Progenitor cell of endocrine pancreas (in vitro differentiated cells): ENCODE measurements at regions not wholly inside any gene's neighbourhood (a gene's known extent, or its start where the extent isn't known, plus 50 kb on each side); places are given as distances from the start of the nearest gene placed in this dataset.

Experiments
- DNase-seq: peaks from one replicate; pipeline ENCODE4 v3.0.0; 2021; ENCODE audit warnings: low spot score; ENCODE audit not compliant: unreplicated experiment
- H3K27ac Mint-ChIP-seq: 2 replicates; pipeline ENCODE4 v1.8.0; 2021; ENCODE audit warnings: mild to moderate bottlenecking, moderate library complexity, mixed read lengths
- H3K27me3 Mint-ChIP-seq: 2 replicates; pipeline ENCODE4 v1.8.0; 2021; ENCODE audit warnings: mixed read lengths
- H3K36me3 Mint-ChIP-seq: 2 replicates; pipeline ENCODE4 v1.8.0; 2022; ENCODE audit warnings: mixed read lengths; ENCODE audit not compliant: insufficient read depth
- H3K4me1 Mint-ChIP-seq: 2 replicates; pipeline ENCODE4 v1.8.0; 2021; ENCODE audit warnings: low read depth, mixed read lengths
- H3K4me3 Mint-ChIP-seq: 2 replicates; pipeline ENCODE4 v1.8.0; 2021; ENCODE audit warnings: low read depth, mild to moderate bottlenecking, moderate library complexity, mixed read lengths
- H3K9me3 Mint-ChIP-seq: 2 replicates; pipeline ENCODE4 v1.8.0; 2021; ENCODE audit warnings: low read depth, mixed read lengths
- TF ChIP-seq, protein P1 (sequence below): fragments of 200-600 bp; sonication (generic); IDR thresholded peaks from one replicate; pipeline ENCODE4 v1.5.0; 2021; ENCODE audit warnings: antibody characterized with exemption, mild to moderate bottlenecking; ENCODE audit not compliant: unreplicated experiment

DNA sequence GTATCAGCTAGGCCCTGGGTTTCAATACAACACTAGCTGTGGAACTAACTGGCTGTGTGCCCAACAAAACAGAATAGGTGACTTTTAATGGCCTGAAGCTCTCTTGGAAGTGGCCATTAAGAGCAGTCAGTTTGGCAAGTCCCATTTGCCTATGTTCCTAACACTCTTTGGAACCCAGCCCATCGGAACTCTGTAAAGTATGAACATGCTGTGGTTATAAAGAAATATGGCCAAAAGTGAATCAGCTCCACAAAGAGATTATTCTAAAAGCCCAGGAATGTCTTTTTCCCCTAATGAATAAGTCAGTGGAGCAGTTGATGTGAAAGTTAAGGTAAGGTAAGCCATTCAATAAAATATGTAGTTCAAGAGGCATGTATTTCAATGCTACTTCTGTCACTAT lies 223.7 kb upstream of the ADAMTS5 start:
- H3K36me3 Mint-ChIP-seq: no peaks in the 10 kb centered on the region
- DNase-seq: no peak
- H3K27me3 Mint-ChIP-seq: no peaks in the 10 kb centered on the region
- peaks cover 5% of the 10 kb centered on the region for H3K9me3 Mint-ChIP-seq
- H3K4me1 Mint-ChIP-seq: no peaks in the 10 kb centered on the region
- H3K4me3 Mint-ChIP-seq: no peak overlapping the region
- TF ChIP-seq, protein P1, sequence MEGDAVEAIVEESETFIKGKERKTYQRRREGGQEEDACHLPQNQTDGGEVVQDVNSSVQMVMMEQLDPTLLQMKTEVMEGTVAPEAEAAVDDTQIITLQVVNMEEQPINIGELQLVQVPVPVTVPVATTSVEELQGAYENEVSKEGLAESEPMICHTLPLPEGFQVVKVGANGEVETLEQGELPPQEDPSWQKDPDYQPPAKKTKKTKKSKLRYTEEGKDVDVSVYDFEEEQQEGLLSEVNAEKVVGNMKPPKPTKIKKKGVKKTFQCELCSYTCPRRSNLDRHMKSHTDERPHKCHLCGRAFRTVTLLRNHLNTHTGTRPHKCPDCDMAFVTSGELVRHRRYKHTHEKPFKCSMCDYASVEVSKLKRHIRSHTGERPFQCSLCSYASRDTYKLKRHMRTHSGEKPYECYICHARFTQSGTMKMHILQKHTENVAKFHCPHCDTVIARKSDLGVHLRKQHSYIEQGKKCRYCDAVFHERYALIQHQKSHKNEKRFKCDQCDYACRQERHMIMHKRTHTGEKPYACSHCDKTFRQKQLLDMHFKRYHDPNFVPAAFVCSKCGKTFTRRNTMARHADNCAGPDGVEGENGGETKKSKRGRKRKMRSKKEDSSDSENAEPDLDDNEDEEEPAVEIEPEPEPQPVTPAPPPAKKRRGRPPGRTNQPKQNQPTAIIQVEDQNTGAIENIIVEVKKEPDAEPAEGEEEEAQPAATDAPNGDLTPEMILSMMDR: no peak
- H3K27ac Mint-ChIP-seq: no peak overlapping the region

DNA sequence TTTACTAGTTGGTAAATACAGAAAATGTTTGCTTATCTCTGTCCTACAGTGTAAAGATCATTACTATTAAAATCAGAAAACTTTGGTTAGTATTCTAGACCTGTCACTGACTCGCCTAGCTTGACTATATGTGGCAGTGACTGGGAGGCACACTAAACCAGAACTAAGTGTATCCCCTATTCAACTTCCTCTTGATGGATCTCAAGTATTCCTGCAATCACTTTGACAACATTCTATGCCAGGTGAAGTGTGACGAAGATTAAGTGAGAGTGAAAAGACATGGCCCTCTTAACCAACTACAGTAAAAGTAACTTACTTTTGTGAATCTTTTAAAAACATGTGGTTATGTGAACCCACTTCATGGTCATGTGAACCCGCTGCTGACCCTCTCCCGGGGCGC lies 223.0 kb upstream of the ADAMTS5 start:
- no peak overlapping the region for H3K4me3 Mint-ChIP-seq
- H3K27me3 Mint-ChIP-seq: no peaks in the 10 kb centered on the region
- TF ChIP-seq, protein P1: no peak
- DNase-seq: no peak
- H3K4me1 Mint-ChIP-seq: no peaks in the 10 kb centered on the region
- no peaks in the 10 kb centered on the region for H3K36me3 Mint-ChIP-seq
- peaks cover 5% of the 10 kb centered on the region for H3K9me3 Mint-ChIP-seq
- no peak overlapping the region for H3K27ac Mint-ChIP-seq

DNA sequence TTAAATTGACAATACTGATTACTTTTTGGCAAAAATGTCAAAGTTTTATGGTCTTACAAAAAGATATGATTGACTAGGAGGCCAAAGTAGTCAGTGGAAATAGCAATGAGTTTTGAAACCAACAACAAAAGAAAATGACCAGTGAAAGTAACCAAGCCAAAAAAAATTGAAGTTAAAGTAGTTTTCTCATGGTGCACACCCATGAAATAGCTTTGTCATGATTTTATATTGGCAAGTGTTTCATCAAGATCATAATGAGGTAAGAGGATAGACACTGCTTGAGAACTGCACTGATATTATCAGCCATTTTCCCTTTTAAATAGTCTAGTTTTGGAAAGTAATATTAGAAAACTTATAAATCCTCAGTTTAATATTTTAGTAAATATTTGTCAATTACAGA lies 206.2 kb upstream of the ADAMTS5 start:
- Mint-ChIP-seq H3K4me3 (no peak overlapping the region), H3K4me1 (no peaks in the 10 kb centered on the region), H3K27me3 (no peaks in the 10 kb centered on the region), H3K9me3 (no peaks in the 10 kb centered on the region), H3K36me3 (no peaks in the 10 kb centered on the region), H3K27ac (no peak overlapping the region)
- DNase-seq: no peak
- TF ChIP-seq, protein P1: no peak

DNA sequence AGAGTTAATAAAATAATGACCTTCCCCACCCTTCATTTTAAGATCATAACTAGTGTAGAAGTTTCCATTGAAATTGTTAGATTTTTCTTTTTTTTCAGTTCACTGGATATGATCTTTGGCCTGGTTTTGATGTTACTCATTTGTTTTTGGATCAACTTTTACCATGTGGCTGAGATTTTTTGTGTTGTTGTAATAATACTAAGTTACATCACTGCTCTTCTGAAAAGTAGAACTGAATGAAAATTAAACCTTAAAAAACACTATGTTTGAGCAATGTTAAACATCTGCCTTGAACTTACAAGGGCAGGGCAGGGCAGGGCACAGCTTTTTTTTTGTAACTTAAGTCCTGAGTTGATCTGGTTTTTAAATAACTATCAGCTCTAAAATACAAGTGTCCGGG lies 204.8 kb upstream of the ADAMTS5 start:
- Mint-ChIP-seq H3K4me3 (no peak overlapping the region), H3K27me3 (no peaks in the 10 kb centered on the region), H3K4me1 (no peaks in the 10 kb centered on the region), H3K27ac (no peak overlapping the region), H3K9me3 (no peaks in the 10 kb centered on the region), H3K36me3 (no peaks in the 10 kb centered on the region)
- DNase-seq: no peak
- TF ChIP-seq, protein P1: no peak

DNA sequence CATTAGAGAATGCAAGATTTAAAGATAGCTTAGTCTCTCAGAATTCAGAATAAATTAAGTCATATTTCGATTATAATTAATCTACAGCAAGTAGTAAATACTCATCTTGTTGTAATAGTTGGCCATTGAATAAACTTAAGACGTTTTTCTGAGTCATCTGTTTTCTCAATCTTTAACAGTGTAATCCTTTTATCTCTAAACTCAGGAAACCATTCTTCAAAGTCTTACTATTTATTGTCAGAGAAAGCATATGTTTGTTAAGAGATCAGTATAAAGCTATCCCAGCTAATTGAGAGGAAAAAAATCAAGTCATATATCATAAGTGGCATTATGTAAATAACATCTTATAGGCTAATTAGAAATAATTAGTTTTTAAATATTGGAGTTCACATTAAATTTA lies 201.2 kb upstream of the ADAMTS5 start:
- TF ChIP-seq, protein P1: no peak
- Mint-ChIP-seq H3K27me3 (no peaks in the 10 kb centered on the region), H3K27ac (no peak overlapping the region), H3K9me3 (no peaks in the 10 kb centered on the region), H3K4me1 (peaks cover 3% of the 10 kb centered on the region), H3K4me3 (no peak overlapping the region), H3K36me3 (no peaks in the 10 kb centered on the region)
- DNase-seq: no peak
